ENCODE measurements at regions not wholly inside any gene's neighbourhood (a gene's known extent, or its start where the extent isn't known, plus 50 kb on each side); places are given as distances from the start of the nearest gene placed in this dataset.
"Not testable (repeated sequence)": the region's sequence is repeated elsewhere in the genome, so short reads cannot be mapped to it uniquely, and the experiment has no call there.

DNA sequence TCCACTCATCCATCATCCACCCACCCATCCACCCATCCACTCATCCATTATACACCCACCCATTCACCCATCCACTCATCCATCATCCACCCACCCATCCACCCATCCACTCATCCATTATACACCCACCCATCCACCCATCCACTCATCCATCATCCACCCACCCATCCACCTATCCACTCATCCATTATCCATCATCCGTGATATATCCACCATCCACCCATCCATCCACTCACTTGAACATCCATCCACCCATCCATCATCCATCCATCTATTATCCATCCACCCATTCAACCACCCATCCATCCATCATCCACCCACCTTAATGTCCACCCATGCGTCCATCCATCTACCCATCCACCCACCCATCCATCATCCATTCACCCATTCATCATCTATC lies 77.7 kb upstream of the LRPAP1 start:
- H3K4me1 ChIP-seq (ENCODE audit: control insufficient read depth, insufficient read depth, low read length); H3K36me3 ChIP-seq (ENCODE audit: control insufficient read depth, insufficient read depth, low read length); H3K9me3 ChIP-seq (ENCODE audit: control insufficient read depth, insufficient read depth, low read depth, low read length); H3K27ac ChIP-seq (ENCODE audit: low read depth, low read length); H3K27me3 ChIP-seq (ENCODE audit: control insufficient read depth, insufficient read depth, low read length); H3K4me3 ChIP-seq (ENCODE audit: low read depth, low read length); H3K9ac ChIP-seq (ENCODE audit: low read length): not testable (repeated sequence)

DNA sequence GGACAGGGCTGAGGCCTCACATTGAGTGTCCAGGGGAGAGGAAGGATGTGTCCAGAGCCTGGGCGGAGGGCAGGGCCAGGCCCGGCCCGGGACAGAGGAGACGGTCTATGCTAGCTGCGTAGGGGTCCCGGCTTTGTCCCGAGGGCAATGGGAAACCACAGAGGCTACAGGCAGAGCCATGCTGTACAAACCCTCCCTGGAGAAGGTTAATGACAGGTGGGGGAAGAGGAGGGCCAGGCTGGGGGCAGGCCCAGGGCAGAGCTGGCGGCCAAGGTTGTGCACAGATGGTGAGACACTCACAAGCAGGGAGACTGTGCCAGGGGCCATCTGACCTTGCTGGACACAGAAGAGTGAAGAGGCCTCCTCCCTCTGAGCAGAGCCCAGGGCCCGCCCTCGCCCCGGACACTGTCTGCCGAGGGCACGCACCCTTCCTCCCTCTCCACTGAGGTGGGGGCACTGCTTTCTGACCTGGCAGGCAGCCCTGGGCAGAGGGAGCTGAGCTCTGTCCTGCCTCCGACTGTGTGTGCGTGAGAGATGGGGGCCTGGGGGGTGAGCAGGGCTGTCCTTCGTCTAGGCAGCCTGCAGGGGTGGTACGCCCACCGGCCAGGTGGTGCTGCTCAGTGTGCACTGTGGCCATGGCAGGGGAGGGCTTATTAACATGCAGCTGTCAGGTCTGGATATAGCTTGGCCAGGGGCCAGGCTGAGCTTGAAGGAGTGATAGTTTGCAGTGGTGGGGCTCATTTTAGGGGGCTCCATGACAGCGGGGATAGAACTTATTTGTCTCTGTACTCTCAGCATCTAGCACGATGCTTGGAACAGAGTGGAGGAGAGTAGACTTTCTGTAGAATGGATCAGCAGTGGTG lies 75.7 kb upstream of the LRPAP1 start:
- H3K9ac ChIP-seq (ENCODE audit: low read length), result no peak overlapping the region
- no peak overlapping the region for H3K4me3 ChIP-seq (ENCODE audit: low read depth, low read length)
- no peak overlapping the region for H3K27ac ChIP-seq (ENCODE audit: low read depth, low read length)
- H3K4me1 ChIP-seq (ENCODE audit: control insufficient read depth, insufficient read depth, low read length), result no peaks in the 10 kb centered on the region
- peaks cover 2% of the 10 kb centered on the region; the same call in 1 of the 2 replicates for H3K9me3 ChIP-seq (ENCODE audit: control insufficient read depth, insufficient read depth, low read depth, low read length)
- H3K27me3 ChIP-seq (ENCODE audit: control insufficient read depth, insufficient read depth, low read length), result no peaks in the 10 kb centered on the region
- H3K36me3 ChIP-seq (ENCODE audit: control insufficient read depth, insufficient read depth, low read length), result no peaks in the 10 kb centered on the region

- not testable (repeated sequence) for H3K27ac ChIP-seq (ENCODE audit: low read depth, low read length); H3K4me3 ChIP-seq (ENCODE audit: low read depth, low read length); H3K9me3 ChIP-seq (ENCODE audit: control insufficient read depth, insufficient read depth, low read depth, low read length); H3K4me1 ChIP-seq (ENCODE audit: control insufficient read depth, insufficient read depth, low read length); H3K9ac ChIP-seq (ENCODE audit: low read length); H3K36me3 ChIP-seq (ENCODE audit: control insufficient read depth, insufficient read depth, low read length); H3K27me3 ChIP-seq (ENCODE audit: control insufficient read depth, insufficient read depth, low read length)
Measured at GRCh38 chr4:3606850-3607249, 74.6 kb upstream of the LRPAP1 start.

DNA sequence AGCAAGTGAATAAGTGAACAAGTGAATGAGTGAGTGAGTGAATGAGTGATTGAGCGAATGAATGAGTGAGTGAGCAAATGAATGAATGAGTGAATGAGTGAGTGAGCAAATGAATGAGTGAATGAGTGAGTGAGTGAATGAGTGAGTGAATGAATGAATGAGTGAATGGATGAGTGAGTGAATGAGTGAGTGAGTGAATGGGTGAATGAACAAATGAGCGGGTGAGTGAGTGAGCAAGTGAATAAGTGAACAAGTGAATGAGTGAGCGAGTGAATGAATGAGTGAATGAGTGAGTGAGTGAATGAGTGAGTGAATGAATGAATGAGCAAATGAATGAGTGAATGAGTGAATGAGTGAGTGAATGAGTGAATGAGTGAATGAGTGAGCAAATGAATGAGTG lies 74.0 kb upstream of the LRPAP1 start:
- H3K27ac ChIP-seq (ENCODE audit: low read depth, low read length); H3K36me3 ChIP-seq (ENCODE audit: control insufficient read depth, insufficient read depth, low read length); H3K4me1 ChIP-seq (ENCODE audit: control insufficient read depth, insufficient read depth, low read length); H3K27me3 ChIP-seq (ENCODE audit: control insufficient read depth, insufficient read depth, low read length); H3K9me3 ChIP-seq (ENCODE audit: control insufficient read depth, insufficient read depth, low read depth, low read length); H3K9ac ChIP-seq (ENCODE audit: low read length); H3K4me3 ChIP-seq (ENCODE audit: low read depth, low read length): not testable (repeated sequence)

DNA sequence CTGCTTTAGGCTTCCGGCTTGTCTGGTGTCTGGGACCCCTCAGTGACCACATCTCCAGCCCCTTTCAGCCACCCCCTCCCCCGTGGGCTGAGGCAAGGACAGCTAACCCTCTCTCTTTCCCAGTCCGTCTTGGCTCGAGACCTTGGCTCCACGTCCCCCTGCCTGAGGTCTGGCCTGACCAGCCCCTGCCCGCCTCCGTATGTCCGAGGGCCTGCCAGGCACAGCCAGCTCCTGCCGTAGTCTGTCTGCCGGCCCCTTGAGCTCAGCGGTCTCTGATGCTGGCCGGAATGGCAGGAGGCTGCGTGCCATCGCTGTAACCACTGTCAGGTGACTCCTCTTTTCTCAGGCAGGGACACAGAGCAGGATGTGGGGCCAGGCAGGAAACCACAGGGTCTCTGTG lies 73.3 kb upstream of the LRPAP1 start:
- H3K9me3 ChIP-seq (ENCODE audit: control insufficient read depth, insufficient read depth, low read depth, low read length), result 0 out of 2 replicates have a peak, but pooled peaks cover 3% of the 10 kb centered on the region
- no peaks in the 10 kb centered on the region for H3K4me1 ChIP-seq (ENCODE audit: control insufficient read depth, insufficient read depth, low read length)
- no peak overlapping the region for H3K27ac ChIP-seq (ENCODE audit: low read depth, low read length)
- no peak overlapping the region for H3K9ac ChIP-seq (ENCODE audit: low read length)
- H3K4me3 ChIP-seq (ENCODE audit: low read depth, low read length), result no peak overlapping the region
- no peaks in the 10 kb centered on the region for H3K27me3 ChIP-seq (ENCODE audit: control insufficient read depth, insufficient read depth, low read length)
- H3K36me3 ChIP-seq (ENCODE audit: control insufficient read depth, insufficient read depth, low read length), result no peaks in the 10 kb centered on the region

DNA sequence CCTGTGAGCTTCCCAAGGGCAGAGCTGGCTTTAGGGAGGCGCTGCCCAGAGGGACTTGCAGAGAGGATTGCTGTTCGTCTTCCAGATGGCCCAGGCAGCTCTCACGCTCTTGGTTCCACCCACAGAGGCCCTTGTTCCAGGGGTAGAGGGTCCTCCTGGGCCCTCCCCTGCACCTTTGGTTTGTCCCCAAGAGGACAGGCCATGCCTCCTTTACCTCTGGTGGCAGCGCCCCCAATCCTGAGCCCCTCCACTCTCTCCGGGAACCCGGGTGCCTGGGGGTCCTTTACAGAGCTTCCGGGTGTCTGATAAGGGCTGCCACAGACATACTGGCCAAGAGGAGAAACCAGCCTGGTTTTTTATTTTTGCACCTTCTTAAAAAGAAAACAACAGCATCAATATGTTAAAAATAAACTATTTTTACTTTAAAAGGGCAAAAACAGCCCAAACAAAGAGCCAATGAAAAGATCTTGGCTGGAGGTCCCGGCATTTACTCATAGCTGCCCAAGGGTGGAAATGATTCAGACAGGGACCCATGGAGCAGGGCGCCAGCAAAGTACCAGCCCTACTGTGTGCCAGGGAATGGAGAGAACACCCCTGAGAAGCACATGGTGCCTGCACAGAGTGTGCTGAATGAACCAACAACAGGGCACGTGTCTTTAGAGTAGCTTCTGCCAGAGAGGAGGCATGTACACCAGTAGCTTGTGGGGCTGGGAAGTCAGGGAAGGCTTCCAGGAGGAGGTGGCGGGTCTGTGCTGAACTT lies 70.8 kb upstream of the LRPAP1 start:
- not testable (repeated sequence) for H3K36me3 ChIP-seq (ENCODE audit: control insufficient read depth, insufficient read depth, low read length); H3K9ac ChIP-seq (ENCODE audit: low read length); H3K4me1 ChIP-seq (ENCODE audit: control insufficient read depth, insufficient read depth, low read length); H3K4me3 ChIP-seq (ENCODE audit: low read depth, low read length); H3K27ac ChIP-seq (ENCODE audit: low read depth, low read length); H3K27me3 ChIP-seq (ENCODE audit: control insufficient read depth, insufficient read depth, low read length)
- H3K9me3 ChIP-seq (ENCODE audit: control insufficient read depth, insufficient read depth, low read depth, low read length), result peaks cover 17% of the 10 kb centered on the region; the same call in 1 of the 2 replicates

DNA sequence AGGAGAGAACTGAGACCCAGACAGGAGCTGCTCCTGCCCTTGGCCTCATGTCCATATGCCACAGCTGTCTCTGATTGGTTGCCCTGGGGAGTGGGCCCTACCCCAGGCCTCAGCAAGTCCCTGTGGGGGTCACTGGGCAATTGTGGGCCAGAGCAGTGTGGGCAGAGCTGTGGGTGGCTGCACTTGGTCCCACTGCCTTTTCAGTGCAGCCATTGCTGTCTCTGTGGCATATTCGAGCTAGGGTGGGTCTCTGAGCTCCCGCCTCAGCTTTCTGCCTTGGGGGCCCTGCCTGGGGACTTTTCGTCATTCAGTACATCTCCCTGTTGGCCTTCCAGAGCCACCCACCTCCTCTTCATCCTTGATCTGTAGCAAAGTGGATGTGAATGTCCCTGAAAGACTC lies 69.8 kb upstream of the LRPAP1 start:
- no peak overlapping the region for H3K4me3 ChIP-seq (ENCODE audit: low read depth, low read length)
- no peaks in the 10 kb centered on the region for H3K36me3 ChIP-seq (ENCODE audit: control insufficient read depth, insufficient read depth, low read length)
- H3K9ac ChIP-seq (ENCODE audit: low read length), result no peak overlapping the region
- no peaks in the 10 kb centered on the region for H3K27me3 ChIP-seq (ENCODE audit: control insufficient read depth, insufficient read depth, low read length)
- H3K4me1 ChIP-seq (ENCODE audit: control insufficient read depth, insufficient read depth, low read length), result no peaks in the 10 kb centered on the region
- H3K27ac ChIP-seq (ENCODE audit: low read depth, low read length), result no peak overlapping the region
- peaks cover 17% of the 10 kb centered on the region; the same call in 1 of the 2 replicates for H3K9me3 ChIP-seq (ENCODE audit: control insufficient read depth, insufficient read depth, low read depth, low read length)

DNA sequence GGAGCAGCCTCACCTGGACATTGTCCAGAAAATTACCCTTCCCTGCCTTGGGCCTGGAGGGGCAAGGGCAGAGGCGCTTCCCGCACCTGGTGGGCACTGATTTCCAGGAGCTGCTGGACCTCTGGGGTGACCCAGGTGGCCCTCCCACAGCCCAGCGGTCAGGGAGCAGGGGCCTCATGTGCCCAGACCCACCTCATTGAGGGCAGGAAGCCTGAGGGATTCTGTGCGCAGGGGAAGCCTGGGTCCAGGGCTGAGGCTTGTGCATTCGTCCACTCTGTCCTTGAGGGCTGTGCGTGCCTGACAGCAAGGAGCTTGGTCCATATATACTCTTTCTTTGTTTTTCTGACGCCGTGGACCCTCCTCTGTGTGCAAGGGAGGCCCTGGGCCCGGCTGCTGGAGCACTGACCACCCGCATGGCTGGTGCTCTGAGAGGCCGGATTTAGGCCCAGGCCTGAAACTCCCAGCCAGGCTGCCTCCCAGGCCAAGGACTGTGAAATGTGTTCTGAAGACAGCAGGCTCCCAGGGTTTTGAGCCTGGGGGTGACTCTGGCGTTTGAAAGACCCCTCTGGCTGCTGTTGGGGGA lies 69.0 kb upstream of the LRPAP1 start:
- not testable (repeated sequence) for H3K4me1 ChIP-seq (ENCODE audit: control insufficient read depth, insufficient read depth, low read length); H3K27ac ChIP-seq (ENCODE audit: low read depth, low read length); H3K36me3 ChIP-seq (ENCODE audit: control insufficient read depth, insufficient read depth, low read length); H3K4me3 ChIP-seq (ENCODE audit: low read depth, low read length); H3K9ac ChIP-seq (ENCODE audit: low read length); H3K27me3 ChIP-seq (ENCODE audit: control insufficient read depth, insufficient read depth, low read length)
- H3K9me3 ChIP-seq (ENCODE audit: control insufficient read depth, insufficient read depth, low read depth, low read length), result peaks cover 17% of the 10 kb centered on the region; the same call in 1 of the 2 replicates

- Histone ChIP-seq H3K36me3 (ENCODE audit: control insufficient read depth, insufficient read depth, low read length) (no peaks in the 10 kb centered on the region), H3K4me3 (ENCODE audit: low read depth, low read length) (no peak overlapping the region), H3K9ac (ENCODE audit: low read length) (no peak overlapping the region), H3K4me1 (ENCODE audit: control insufficient read depth, insufficient read depth, low read length) (no peaks in the 10 kb centered on the region), H3K27ac (ENCODE audit: low read depth, low read length) (no peak overlapping the region), H3K9me3 (ENCODE audit: control insufficient read depth, insufficient read depth, low read depth, low read length) (peaks cover 17% of the 10 kb centered on the region; the same call in 1 of the 2 replicates), H3K27me3 (ENCODE audit: control insufficient read depth, insufficient read depth, low read length) (no peaks in the 10 kb centered on the region)
Measured at GRCh38 chr4:3599951-3600350, 67.7 kb upstream of the LRPAP1 start.

GRCh38 chr4:3598695-3599227 lies 66.5 kb upstream of the LRPAP1 start:
- Histone ChIP-seq H3K9ac (ENCODE audit: low read length) (no peak overlapping the region), H3K4me3 (ENCODE audit: low read depth, low read length) (no peak overlapping the region), H3K27me3 (ENCODE audit: control insufficient read depth, insufficient read depth, low read length) (no peaks in the 10 kb centered on the region), H3K9me3 (ENCODE audit: control insufficient read depth, insufficient read depth, low read depth, low read length) (peaks cover 17% of the 10 kb centered on the region; the same call in 1 of the 2 replicates), H3K27ac (ENCODE audit: low read depth, low read length) (no peak overlapping the region), H3K36me3 (ENCODE audit: control insufficient read depth, insufficient read depth, low read length) (no peaks in the 10 kb centered on the region), H3K4me1 (ENCODE audit: control insufficient read depth, insufficient read depth, low read length) (no peaks in the 10 kb centered on the region)

Measured in HUES6 (cell line).